Transverse colon (tissue), 4 donors: ENCODE measurements at regions not wholly inside any gene's neighbourhood (a gene's known extent, or its start where the extent isn't known, plus 50 kb on each side); places are given as distances from the start of the nearest gene placed in this dataset.

Experiments
- DNase-seq: peaks from one replicate; pipeline ENCODE4 v3.0.0-alpha.2; 2019
- H3K27ac ChIP-seq, 4 donors: fragments of 200-600 bp; sonication (generic); 2 replicates each; pipeline ENCODE4 v1.5.1; 2016 to 2018; ENCODE audit warnings: inconsistent platforms in 4 of 4
- H3K27me3 ChIP-seq: fragments of 200-600 bp; sonication (generic); 2 replicates; pipeline ENCODE4 v1.5.1; 2017; ENCODE audit warnings: inconsistent platforms
- H3K36me3 ChIP-seq, 4 donors: fragments of 200-600 bp; sonication (generic); 2 replicates each; pipeline ENCODE4 v1.5.1; 2017 to 2019; ENCODE audit warnings: inconsistent platforms in 4 of 4
- H3K4me1 ChIP-seq, 4 donors: fragments of 200-600 bp; sonication (generic); 2 replicates each; pipeline ENCODE4 v1.5.1; 2017 to 2020; ENCODE audit warnings: inconsistent platforms in 4 of 4
- H3K4me3 ChIP-seq, 4 donors: fragments of 200-600 bp; sonication (generic); 1 replicate in 1 of 4; 2 replicates in 3 of 4; pipeline versions ENCODE4 v1.5.1 to v1.6.1; 2017 to 2019; ENCODE audit warnings: inconsistent platforms in 4 of 4
- H3K9me3 ChIP-seq, 2 donors: fragments of 200-600 bp; sonication (generic); 2 replicates each; pipeline ENCODE4 v1.5.1; 2017 to 2019; ENCODE audit warnings: inconsistent platforms in 2 of 2
- CTCF ChIP-seq, 5 experiments: fragments of 200-600 bp in 3 of 5; fragments of 450-650 bp in 2 of 5; sonication (generic) in 3 of 5; IDR thresholded peaks; 1 replicate in 2 of 5; 2 replicates in 3 of 5; pipeline ENCODE4 v1.5.1; 2016 to 2017; ENCODE audit warnings: antibody characterized with exemption in 5 of 5, inconsistent platforms in 3 of 5, mild to moderate bottlenecking in 2 of 5, moderate library complexity in 1 of 5
- EP300 ChIP-seq: sonication (generic); formaldehyde crosslinking; IDR thresholded peaks from one replicate; pipeline ENCODE4 v1.6.1; 2017; ENCODE audit warnings: antibody characterized with exemption, low read depth
- POLR2A ChIP-seq: fragments of 450-650 bp; IDR thresholded peaks from one replicate; pipeline ENCODE4 v1.6.1; 2016; ENCODE audit warnings: antibody characterized with exemption, mild to moderate bottlenecking, moderate library complexity
- POLR2AphosphoS5 ChIP-seq, 3 donors: sonication (generic); formaldehyde crosslinking; IDR thresholded peaks; one replicate each; pipeline ENCODE4 v1.6.1; 2016; ENCODE audit warnings: antibody characterized with exemption in 3 of 3
- WGBS, 2 donors: methylation state at CpG; one replicate each; pipeline ENCODE4 v1.1.5; 2018; ENCODE audit warnings: low coverage in 1 of 2; 5-methylcytosine and 5-hydroxymethylcytosine counted together
- in situ Hi-C, 4 donors: fragments of 200-750 bp; cut with MboI; loops; one replicate each; pipeline versions ENCODE4 v1.15.0 to v1.15.1; 2017; ENCODE audit warnings: low sequenced_read_pairs in 3 of 4, low pct_ligation_motif_present in 1 of 4, low pct_unique_long_range_greater_than_20kb in 1 of 4
- intact Hi-C: fragments of 100-400 bp; cut with DNase I; formaldehyde crosslinking; loops from one replicate; pipeline ENCODE4 v1.15.1; 2023; ENCODE audit warnings: low total_unique reads

GRCh38 chr3:190217081-190217480 lies 96.4 kb upstream of the P3H2 start:
- intact Hi-C loops (no loop called here), in situ Hi-C loops (no loop called here)
- 69 to 79% methylated on average over 2 to 3 of the region's 3 CpGs for WGBS, 2 donors
- Histone ChIP-seq H3K36me3 (no peaks in the 10 kb centered on the region), H3K4me1 (no peaks in the 10 kb centered on the region), H3K4me3 (no peak overlapping the region), H3K27me3 (no peaks in the 10 kb centered on the region), H3K27ac (no peak overlapping the region), H3K9me3 (no peaks in the 10 kb centered on the region)
- no peak for DNase-seq
- TF ChIP-seq CTCF (IDR thresholded peaks at IDR 0.05) = no peak
- TF ChIP-seq POLR2A = no peak
- no peak for TF ChIP-seq EP300
- TF ChIP-seq POLR2AphosphoS5 (IDR thresholded peaks at IDR 0.05) = no peak

- intact Hi-C loops = no loop called here
- no peak for DNase-seq
- Histone ChIP-seq H3K4me3 (no peak overlapping the region), H3K9me3 (no peaks in the 10 kb centered on the region), H3K36me3 (no peaks in the 10 kb centered on the region), H3K4me1 (no peaks in the 10 kb centered on the region), H3K27me3 (no peaks in the 10 kb centered on the region), H3K27ac (no peak overlapping the region)
- in situ Hi-C loops = no loop called here
- TF ChIP-seq EP300 (no peak), CTCF (IDR thresholded peaks at IDR 0.05) (no peak), POLR2A (no peak), POLR2AphosphoS5 (IDR thresholded peaks at IDR 0.05) (no peak)
These were observed 93.0 kb upstream of the P3H2 start for GRCh38 chr3:190213727-190214126.

DNA sequence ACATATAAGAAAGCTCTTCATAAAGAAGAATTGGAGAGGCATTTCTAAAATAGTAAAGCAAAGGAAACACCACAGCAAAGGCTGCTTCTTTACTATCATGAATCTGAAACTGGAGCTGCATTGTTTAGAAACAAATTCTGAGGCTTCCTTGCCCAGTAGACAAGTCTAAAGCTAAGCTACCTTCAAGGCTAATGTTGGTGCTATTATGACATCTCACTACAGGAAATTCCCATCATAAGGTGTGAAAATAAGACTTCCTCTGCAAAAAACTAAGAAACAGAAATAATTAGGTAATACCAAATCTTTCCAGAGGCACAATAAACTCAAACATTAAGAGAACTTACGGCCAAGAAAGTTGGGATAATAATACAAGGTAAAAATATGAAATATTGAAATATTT lies 89.9 kb upstream of the P3H2 start:
- intact Hi-C loops (no loop called here), in situ Hi-C loops (no loop called here)
- Histone ChIP-seq H3K27ac (no peak overlapping the region), H3K9me3 (no peaks in the 10 kb centered on the region), H3K4me1 (no peaks in the 10 kb centered on the region), H3K36me3 (no peaks in the 10 kb centered on the region), H3K4me3 (no peak overlapping the region), H3K27me3 (no peaks in the 10 kb centered on the region)
- TF ChIP-seq POLR2AphosphoS5 (IDR thresholded peaks at IDR 0.05) = no peak
- no peak for TF ChIP-seq CTCF (IDR thresholded peaks at IDR 0.05)
- DNase-seq = no peak
- WGBS, 2 donors = 82 to 96% methylated on average over 1 of the region's 1 CpG

GRCh38 chr3:190209533-190209932 lies 88.8 kb upstream of the P3H2 start:
- no peak for DNase-seq
- WGBS, 2 donors = 0 to 34% methylated on average over 1 of the region's 1 CpG
- Histone ChIP-seq H3K27me3 (no peaks in the 10 kb centered on the region), H3K27ac (no peak overlapping the region), H3K9me3 (no peaks in the 10 kb centered on the region), H3K4me1 (no peaks in the 10 kb centered on the region), H3K4me3 (no peak overlapping the region), H3K36me3 (no peaks in the 10 kb centered on the region)
- intact Hi-C loops (no loop called here), in situ Hi-C loops (loop anchor here in 1 of 4 donors (10.0 kb wide), 1 partner anchor 245 kb away; no protein-coding TSS in a partner anchor)
- no peak for TF ChIP-seq CTCF (IDR thresholded peaks at IDR 0.05)
- no peak for TF ChIP-seq EP300
- TF ChIP-seq POLR2AphosphoS5 (IDR thresholded peaks at IDR 0.05) = no peak
- TF ChIP-seq POLR2A = no peak
